Calu3 (cell line): ENCODE measurements at regions not wholly inside any gene's neighbourhood (a gene's known extent, or its start where the extent isn't known, plus 50 kb on each side); places are given as distances from the start of the nearest gene placed in this dataset.

Experiments
- BruUV-seq: library from RNA; stranded (reverse); fragments of 400-500 nt; replicated peaks from 2 replicates; lab custom pipeline; 2021; lab: Mats Ljungman, UMichigan
- CTCF ChIA-PET: fragments of 300-600 bp; sonication (Branson Sonifier 250); formaldehyde crosslinking; loops from one replicate; lab custom pipeline; 2022; ENCODE audit warnings: antibody characterized with exemption; lab: Charles Lee
- DNase-seq: peaks from one replicate; pipeline ENCODE4 v3.0.0; 2022
- H3K27ac Mint-ChIP-seq: one replicate; pipeline ENCODE4 v1.8.0; 2022; ENCODE audit warnings: mixed read lengths; ENCODE audit not compliant: unreplicated experiment
- H3K27me3 Mint-ChIP-seq: one replicate; pipeline ENCODE4 v1.8.0; 2022; ENCODE audit warnings: mixed read lengths; ENCODE audit not compliant: unreplicated experiment
- H3K36me3 Mint-ChIP-seq: one replicate; pipeline ENCODE4 v1.8.0; 2022; ENCODE audit warnings: mild to moderate bottlenecking, moderate library complexity, mixed read lengths; ENCODE audit not compliant: insufficient read depth, unreplicated experiment
- H3K4me1 Mint-ChIP-seq: one replicate; pipeline ENCODE4 v1.8.0; 2022; ENCODE audit warnings: mild to moderate bottlenecking, low read depth, mixed read lengths; ENCODE audit not compliant: unreplicated experiment
- H3K4me3 Mint-ChIP-seq: one replicate; pipeline ENCODE4 v1.8.0; 2022; ENCODE audit warnings: mild to moderate bottlenecking, low read depth, moderate library complexity, mixed read lengths; ENCODE audit not compliant: unreplicated experiment
- H3K9me3 Mint-ChIP-seq: one replicate; pipeline ENCODE4 v1.8.0; 2022; ENCODE audit warnings: low read depth, mixed read lengths; ENCODE audit not compliant: unreplicated experiment
- CTCF ChIP-seq: fragments of 200-600 bp; IDR thresholded peaks from one replicate; pipeline ENCODE4 v1.8.0; 2022; ENCODE audit warnings: antibody characterized with exemption; ENCODE audit not compliant: unreplicated experiment
- intact Hi-C: fragments of 100-400 bp; cut with micrococcal nuclease; formaldehyde crosslinking; loops from one replicate; pipeline ENCODE4 v1.10.0; 2022; ENCODE audit not compliant: unreplicated experiment

- H3K4me3 Mint-ChIP-seq, result no peak overlapping the region
- no peak for TF ChIP-seq CTCF
- H3K27me3 Mint-ChIP-seq, result peaks cover 71% of the 10 kb centered on the region
- CTCF ChIA-PET, result no interaction called here
- H3K9me3 Mint-ChIP-seq, result no peaks in the 10 kb centered on the region
- no peaks in the 10 kb centered on the region for H3K36me3 Mint-ChIP-seq
- H3K4me1 Mint-ChIP-seq, result no peaks in the 10 kb centered on the region
- H3K27ac Mint-ChIP-seq, result no peak overlapping the region
- BruUV-seq, result no TSS peak
- intact Hi-C loops, result no loop called here
- no peak for DNase-seq
These were observed 87.7 kb downstream of the C16orf95 start for GRCh38 chr16:87229230-87230188.

GRCh38 chr16:87230571-87230970, 86.6 kb downstream of the C16orf95 start:
- Mint-ChIP-seq H3K27me3 (peaks cover 71% of the 10 kb centered on the region), H3K36me3 (no peaks in the 10 kb centered on the region), H3K27ac (no peak overlapping the region), H3K4me1 (no peaks in the 10 kb centered on the region), H3K9me3 (no peaks in the 10 kb centered on the region), H3K4me3 (no peak overlapping the region)
- CTCF ChIA-PET, result no interaction called here
- intact Hi-C loops, result no loop called here
- DNase-seq, result no peak
- BruUV-seq, result no TSS peak
- no peak for TF ChIP-seq CTCF

- no peak overlapping the region for H3K4me3 Mint-ChIP-seq
- no peak for TF ChIP-seq CTCF
- no peaks in the 10 kb centered on the region for H3K9me3 Mint-ChIP-seq
- H3K27me3 Mint-ChIP-seq, result peaks cover 78% of the 10 kb centered on the region
- H3K36me3 Mint-ChIP-seq, result no peaks in the 10 kb centered on the region
- no TSS peak for BruUV-seq
- H3K27ac Mint-ChIP-seq, result no peak overlapping the region
- H3K4me1 Mint-ChIP-seq, result no peaks in the 10 kb centered on the region
- intact Hi-C loops, result no loop called here
- no peak for DNase-seq
- CTCF ChIA-PET, result no interaction called here
These were observed 85.9 kb downstream of the C16orf95 start for GRCh38 chr16:87231295-87231694.

GRCh38 chr16:87231911-87232310, 85.3 kb downstream of the C16orf95 start:
- no peaks in the 10 kb centered on the region for H3K36me3 Mint-ChIP-seq
- BruUV-seq, result no TSS peak
- peaks cover 79% of the 10 kb centered on the region for H3K27me3 Mint-ChIP-seq
- CTCF ChIA-PET, result no interaction called here
- H3K9me3 Mint-ChIP-seq, result no peaks in the 10 kb centered on the region
- TF ChIP-seq CTCF, result no peak
- no peaks in the 10 kb centered on the region for H3K4me1 Mint-ChIP-seq
- intact Hi-C loops, result no loop called here
- H3K27ac Mint-ChIP-seq, result no peak overlapping the region
- no peak for DNase-seq
- no peak overlapping the region for H3K4me3 Mint-ChIP-seq
